DOHH2 (cell line): ENCODE measurements at regions not wholly inside any gene's neighbourhood (a gene's known extent, or its start where the extent isn't known, plus 50 kb on each side); places are given as distances from the start of the nearest gene placed in this dataset.

Source experiments
- H3F3A ChIP-seq: fragments of 200-600 bp; sonication (generic), shearing (Covaris generic); 2 replicates; pipeline ENCODE4 v1.6.0; 2016; ENCODE audit warnings: antibody characterized with exemption, mild to moderate bottlenecking; ENCODE audit not compliant: control insufficient read depth, insufficient read depth
- H3K27ac ChIP-seq: fragments of 200-600 bp; sonication (generic); 2 replicates; pipeline ENCODE4 v1.5.1; 2014; ENCODE audit warnings: low read depth, mild to moderate bottlenecking, low read length, moderate library complexity
- H3K27me3 ChIP-seq: fragments of 200-600 bp; sonication (generic); 2 replicates; pipeline ENCODE4 v1.6.1; 2014; ENCODE audit warnings: mild to moderate bottlenecking, low read length, mixed read lengths; ENCODE audit not compliant: control insufficient read depth
- H3K36me3 ChIP-seq: fragments of 200-600 bp; sonication (generic); 2 replicates; pipeline ENCODE4 v1.6.1; 2014; ENCODE audit warnings: mild to moderate bottlenecking, low read length, moderate library complexity, mixed read lengths; ENCODE audit not compliant: control insufficient read depth
- H3K4me1 ChIP-seq: fragments of 200-600 bp; sonication (generic); 2 replicates; pipeline ENCODE4 v1.6.1; 2014; ENCODE audit warnings: mild to moderate bottlenecking, low read length, mixed read lengths; ENCODE audit not compliant: control insufficient read depth
- H3K4me2 ChIP-seq: fragments of 200-600 bp; sonication (generic); 2 replicates; pipeline ENCODE4 v1.6.0; 2014; ENCODE audit warnings: mild to moderate bottlenecking, low read length, moderate library complexity
- H3K4me3 ChIP-seq: fragments of 200-600 bp; sonication (generic); 2 replicates; pipeline ENCODE4 v1.5.1; 2014; ENCODE audit warnings: mild to moderate bottlenecking, low read length, mixed read lengths
- H3K79me2 ChIP-seq: fragments of 200-600 bp; sonication (generic); 2 replicates; pipeline ENCODE4 v1.6.1; 2014; ENCODE audit warnings: mild to moderate bottlenecking, low read length, mixed read lengths; ENCODE audit not compliant: control insufficient read depth
- H3K9me2 ChIP-seq: fragments of 200-600 bp; sonication (generic); replicated peaks from 2 replicates; pipeline ENCODE4 v1.6.1; 2014; ENCODE audit warnings: mild to moderate bottlenecking, low read length, mixed read lengths; ENCODE audit not compliant: control insufficient read depth
- H3K9me3 ChIP-seq: fragments of 200-600 bp; sonication (generic); 2 replicates; pipeline ENCODE4 v1.6.1; 2014; ENCODE audit warnings: antibody characterized with exemption, low read length, mixed read lengths; ENCODE audit not compliant: control insufficient read depth, insufficient read depth
- H4K20me1 ChIP-seq: fragments of 200-600 bp; sonication (generic); 2 replicates; pipeline ENCODE4 v1.6.0; 2014; ENCODE audit warnings: low read depth, mild to moderate bottlenecking, antibody characterized with exemption, low read length, moderate library complexity; ENCODE audit not compliant: control insufficient read depth, insufficient read depth
- EZH2phosphoT487 ChIP-seq: fragments of 200-600 bp; sonication (generic); IDR thresholded peaks from 2 replicates; pipeline ENCODE4 v1.6.1; 2017; ENCODE audit warnings: borderline replicate concordance, mild to moderate bottlenecking, antibody characterized with exemption, low read length, moderate library complexity, mixed read lengths
- TF ChIP-seq, protein P1 (sequence below): fragments of 200-600 bp; sonication (generic); IDR thresholded peaks from one replicate; pipeline ENCODE4 v1.5.1; 2014; ENCODE audit warnings: antibody characterized with exemption, mild to moderate bottlenecking, low read depth, low read length; ENCODE audit not compliant: poor library complexity, severe bottlenecking

DNA sequence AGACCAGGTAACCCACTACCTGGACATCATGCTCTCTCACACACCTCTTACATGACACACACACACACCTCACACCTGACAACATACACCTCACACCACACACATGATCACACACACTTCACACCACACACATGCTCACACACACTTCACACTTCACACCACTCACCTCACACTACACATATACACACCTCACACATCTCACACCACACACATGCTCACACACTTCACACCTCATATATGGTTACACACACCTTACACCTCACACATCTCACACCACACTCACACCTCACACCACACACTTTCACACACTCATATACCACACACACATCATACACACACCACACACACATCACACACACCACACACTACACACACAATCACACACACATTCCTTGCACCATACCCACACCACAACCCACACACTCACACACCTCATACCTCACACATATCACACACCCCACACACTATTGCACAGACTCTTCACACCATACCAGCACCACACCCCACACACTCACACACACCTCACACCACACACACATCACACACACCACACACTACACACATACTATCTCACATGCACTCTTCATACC is 98.1 kb upstream of the PIEZO2 start:
- Histone ChIP-seq H3K9me3 (peaks cover 6% of the 10 kb centered on the region; the same call in 1 of the 2 replicates), H4K20me1 (no peaks in the 10 kb centered on the region), H3K79me2 (no peaks in the 10 kb centered on the region), H3K9me2 (no peaks in the 10 kb centered on the region), H3K36me3 (no peaks in the 10 kb centered on the region), H3K4me3 (no peak overlapping the region), H3K27ac (no peak overlapping the region), H3F3A (no peaks in the 10 kb centered on the region), H3K27me3 (no peaks in the 10 kb centered on the region), H3K4me2 (no peak overlapping the region), H3K4me1 (no peaks in the 10 kb centered on the region)
- no peak for TF ChIP-seq EZH2phosphoT487
- TF ChIP-seq, protein P1, sequence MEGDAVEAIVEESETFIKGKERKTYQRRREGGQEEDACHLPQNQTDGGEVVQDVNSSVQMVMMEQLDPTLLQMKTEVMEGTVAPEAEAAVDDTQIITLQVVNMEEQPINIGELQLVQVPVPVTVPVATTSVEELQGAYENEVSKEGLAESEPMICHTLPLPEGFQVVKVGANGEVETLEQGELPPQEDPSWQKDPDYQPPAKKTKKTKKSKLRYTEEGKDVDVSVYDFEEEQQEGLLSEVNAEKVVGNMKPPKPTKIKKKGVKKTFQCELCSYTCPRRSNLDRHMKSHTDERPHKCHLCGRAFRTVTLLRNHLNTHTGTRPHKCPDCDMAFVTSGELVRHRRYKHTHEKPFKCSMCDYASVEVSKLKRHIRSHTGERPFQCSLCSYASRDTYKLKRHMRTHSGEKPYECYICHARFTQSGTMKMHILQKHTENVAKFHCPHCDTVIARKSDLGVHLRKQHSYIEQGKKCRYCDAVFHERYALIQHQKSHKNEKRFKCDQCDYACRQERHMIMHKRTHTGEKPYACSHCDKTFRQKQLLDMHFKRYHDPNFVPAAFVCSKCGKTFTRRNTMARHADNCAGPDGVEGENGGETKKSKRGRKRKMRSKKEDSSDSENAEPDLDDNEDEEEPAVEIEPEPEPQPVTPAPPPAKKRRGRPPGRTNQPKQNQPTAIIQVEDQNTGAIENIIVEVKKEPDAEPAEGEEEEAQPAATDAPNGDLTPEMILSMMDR = no peak

DNA sequence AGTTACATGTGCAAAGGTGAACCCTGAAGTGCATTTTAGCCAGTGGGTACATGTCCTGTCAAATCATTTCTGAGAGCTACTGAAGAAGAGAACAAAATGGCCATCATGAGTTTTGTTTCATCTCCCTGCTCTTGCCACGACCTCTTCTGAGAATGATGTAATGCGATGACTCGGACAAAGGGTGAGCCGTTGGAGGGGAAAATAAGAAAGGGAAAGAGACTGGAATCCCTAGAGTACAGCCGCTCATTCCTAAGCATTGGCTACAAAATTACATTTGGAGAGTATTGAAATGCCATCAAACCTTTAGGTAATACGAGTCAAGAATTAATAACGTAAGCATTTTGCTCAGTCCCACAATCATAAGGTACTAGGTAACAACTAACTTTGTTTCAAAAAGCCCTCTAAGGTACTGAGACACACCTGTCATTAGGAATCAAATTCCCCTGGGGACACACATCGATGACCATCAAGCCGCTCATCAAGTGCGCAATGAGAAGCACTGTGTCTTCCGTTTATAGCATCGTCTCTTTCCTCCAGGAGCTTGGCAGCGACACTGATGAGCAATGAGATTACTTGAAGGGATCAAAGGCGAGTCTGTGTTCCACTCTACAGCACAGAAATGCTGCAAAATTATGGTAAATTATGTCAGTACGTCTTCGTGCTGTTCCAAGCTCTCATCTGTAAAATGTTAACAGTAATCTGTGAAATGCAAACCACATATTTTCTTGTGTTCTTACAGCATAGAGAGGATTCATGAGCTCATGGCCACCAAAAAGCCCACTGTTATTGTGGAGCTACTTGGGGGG is 97.3 kb upstream of the PIEZO2 start:
- Histone ChIP-seq H3K27me3 (no peaks in the 10 kb centered on the region), H3K9me3 (peaks cover 6% of the 10 kb centered on the region; the same call in 1 of the 2 replicates), H3F3A (no peaks in the 10 kb centered on the region), H4K20me1 (no peaks in the 10 kb centered on the region), H3K4me3 (no peak overlapping the region), H3K4me2 (no peak overlapping the region), H3K9me2 (no peaks in the 10 kb centered on the region), H3K4me1 (no peaks in the 10 kb centered on the region), H3K79me2 (no peaks in the 10 kb centered on the region), H3K27ac (no peak overlapping the region), H3K36me3 (no peaks in the 10 kb centered on the region)
- no peak for TF ChIP-seq EZH2phosphoT487
- TF ChIP-seq, protein P1 = no peak

DNA sequence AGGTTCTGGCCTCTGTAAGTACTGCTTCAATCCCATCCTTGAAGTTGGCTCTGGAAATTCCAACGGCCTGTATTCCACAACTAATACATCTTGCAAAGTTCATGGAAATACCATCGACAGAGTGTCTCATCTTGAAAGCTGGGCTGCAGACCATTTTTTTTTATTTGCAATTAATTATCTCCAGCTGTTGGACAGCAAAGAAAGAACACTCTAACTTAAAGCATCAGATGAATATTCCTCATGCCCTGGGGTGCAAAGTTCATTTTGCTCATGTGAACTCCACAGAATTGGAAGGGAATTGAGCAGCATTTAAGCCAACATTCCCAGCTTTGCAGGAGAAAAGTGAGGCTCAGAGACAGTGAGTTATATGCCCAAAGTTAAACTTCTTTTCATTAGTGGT is 96.5 kb upstream of the PIEZO2 start:
- no peaks in the 10 kb centered on the region for H3K36me3 ChIP-seq
- no peaks in the 10 kb centered on the region for H4K20me1 ChIP-seq
- TF ChIP-seq, protein P1 = no peak
- no peak overlapping the region for H3K4me2 ChIP-seq
- no peaks in the 10 kb centered on the region for H3F3A ChIP-seq
- H3K9me2 ChIP-seq = no peaks in the 10 kb centered on the region
- no peak overlapping the region for H3K27ac ChIP-seq
- no peak overlapping the region for H3K4me3 ChIP-seq
- no peaks in the 10 kb centered on the region for H3K27me3 ChIP-seq
- peaks cover 6% of the 10 kb centered on the region; the same call in 1 of the 2 replicates for H3K9me3 ChIP-seq
- no peaks in the 10 kb centered on the region for H3K79me2 ChIP-seq
- H3K4me1 ChIP-seq = no peaks in the 10 kb centered on the region
